PC-9 (cell line): ENCODE measurements at regions not wholly inside any gene's neighbourhood (a gene's known extent, or its start where the extent isn't known, plus 50 kb on each side); places are given as distances from the start of the nearest gene placed in this dataset.

Source experiments
- BruUV-seq: library from RNA; stranded (reverse); fragments of 400-500 nt; replicated peaks from 2 replicates; lab custom pipeline; 2021; lab: Mats Ljungman, UMichigan
- CTCF ChIA-PET: fragments of 300-600 bp; sonication (Branson Sonifier 250); formaldehyde crosslinking; loops from one replicate; lab custom pipeline; 2022; ENCODE audit warnings: antibody characterized with exemption; lab: Charles Lee
- POLR2A ChIA-PET: fragments of 300-600 bp; sonication (Branson Sonifier 250); formaldehyde crosslinking; loops from one replicate; lab custom pipeline; 2022; ENCODE audit warnings: antibody characterized with exemption; ENCODE audit not compliant: unreplicated experiment; lab: Charles Lee
- DNase-seq, 2 experiments: peaks; one replicate each; pipeline versions ENCODE4 v3.0.0 to v3.0.0-alpha.2; 2015 to 2022; ENCODE audit warnings: mixed read lengths in 1 of 2
- H2AFZ ChIP-seq: fragments of 200-600 bp; sonication (generic); 2 replicates; pipeline ENCODE4 v1.8.1; 2017; ENCODE audit warnings: antibody characterized with exemption
- H3F3A ChIP-seq: fragments of 200-600 bp; sonication (generic); 2 replicates; pipeline ENCODE4 v1.8.1; 2017; ENCODE audit warnings: antibody characterized with exemption, mild to moderate bottlenecking, low read depth; ENCODE audit not compliant: insufficient read depth
- H3K27ac ChIP-seq: fragments of 200-600 bp; sonication (generic); 2 replicates; pipeline ENCODE4 v1.6.1; 2016; ENCODE audit warnings: mixed run types
- H3K27me3 ChIP-seq: fragments of 200-600 bp; sonication (generic); 2 replicates; pipeline ENCODE4 v1.6.1; 2016; ENCODE audit warnings: low read depth, mixed run types; ENCODE audit not compliant: insufficient read depth
- H3K36me3 ChIP-seq: fragments of 200-600 bp; sonication (generic); 2 replicates; pipeline ENCODE4 v1.6.1; 2016; ENCODE audit warnings: low read depth, mixed run types
- H3K4me1 ChIP-seq: fragments of 200-600 bp; sonication (generic); replicated peaks from 2 replicates; pipeline ENCODE4 v1.6.1; 2016; ENCODE audit warnings: mixed run types; ENCODE audit not compliant: insufficient read depth
- H3K4me2 ChIP-seq: fragments of 200-600 bp; sonication (generic); 2 replicates; pipeline ENCODE4 v1.6.1; 2017; ENCODE audit warnings: mixed run types
- H3K4me3 ChIP-seq: fragments of 200-600 bp; sonication (generic); 2 replicates; pipeline ENCODE4 v1.6.1; 2016; ENCODE audit warnings: mixed run types
- H3K79me2 ChIP-seq: fragments of 200-600 bp; sonication (generic); 2 replicates; pipeline ENCODE4 v1.6.1; 2017; ENCODE audit warnings: low read depth, mixed run types
- H3K9me2 ChIP-seq: fragments of 200-600 bp; sonication (generic); 2 replicates; pipeline ENCODE4 v1.8.1; 2017; ENCODE audit warnings: mild to moderate bottlenecking; ENCODE audit not compliant: insufficient read depth
- H3K9me3 ChIP-seq: fragments of 200-600 bp; sonication (generic); 2 replicates; pipeline ENCODE4 v1.8.1; 2016; ENCODE audit warnings: low read depth; ENCODE audit not compliant: insufficient read depth
- H4K20me1 ChIP-seq: fragments of 200-600 bp; sonication (generic); 2 replicates; pipeline ENCODE4 v1.8.1; 2017; ENCODE audit not compliant: insufficient read depth
- CTCF ChIP-seq: fragments of 200-600 bp; sonication (generic); conservative IDR thresholded peaks from 2 replicates; pipeline ENCODE4 v1.6.1; 2017; ENCODE audit warnings: mixed run types, antibody characterized with exemption, mild to moderate bottlenecking, moderate library complexity
- EZH2 ChIP-seq: fragments of 200-600 bp; sonication (generic); IDR thresholded peaks from 2 replicates; pipeline ENCODE4 v1.8.0; 2017; ENCODE audit warnings: antibody characterized with exemption, low read depth
- intact Hi-C: fragments of 100-400 bp; cut with micrococcal nuclease; formaldehyde crosslinking; loops from one replicate; pipeline ENCODE4 v1.10.0; 2022; ENCODE audit not compliant: unreplicated experiment

- peaks cover 84% of the 10 kb centered on the region for H3K27me3 ChIP-seq
- CTCF ChIA-PET = no interaction called here
- POLR2A ChIA-PET = interaction anchor here (0.6 kb wide), 1 partner anchor 1076 kb away, joined by 3 read pairs; no protein-coding TSS in a partner anchor
Observed at GRCh38 chr2:105674859-105675541, 69.7 kb upstream of the NCK2 start.

GRCh38 chr2:105674401-105674800 lies 70.3 kb upstream of the NCK2 start:
- no peaks in the 10 kb centered on the region for H3K36me3 ChIP-seq
- H3K9me2 ChIP-seq = no peaks in the 10 kb centered on the region
- no peak overlapping the region for H3K27ac ChIP-seq
- TF ChIP-seq EZH2 (no peak), CTCF (no peak)
- ChIA-PET POLR2A (no interaction called here), CTCF (no interaction called here)
- no peaks in the 10 kb centered on the region for H3F3A ChIP-seq
- BruUV-seq = no TSS peak
- no peaks in the 10 kb centered on the region for H3K9me3 ChIP-seq
- no peaks in the 10 kb centered on the region for H4K20me1 ChIP-seq
- intact Hi-C loops = no loop called here
- no peaks in the 10 kb centered on the region for H3K79me2 ChIP-seq
- no peak for DNase-seq
- no peak overlapping the region for H2AFZ ChIP-seq
- no peak overlapping the region for H3K4me3 ChIP-seq
- peaks cover 82% of the 10 kb centered on the region for H3K27me3 ChIP-seq
- H3K4me1 ChIP-seq = no peaks in the 10 kb centered on the region
- H3K4me2 ChIP-seq = no peak overlapping the region

More at GRCh38 chr2:105674859-105675541, 69.7 kb upstream of the NCK2 start:
- H3K9me2 ChIP-seq = no peaks in the 10 kb centered on the region
- no peaks in the 10 kb centered on the region for H3F3A ChIP-seq
- H3K4me1 ChIP-seq = no peaks in the 10 kb centered on the region
- no peak overlapping the region for H3K27ac ChIP-seq
- no peak for TF ChIP-seq EZH2
- TF ChIP-seq CTCF = no peak
- no peaks in the 10 kb centered on the region for H3K36me3 ChIP-seq
- DNase-seq = no peak
- no peak overlapping the region for H2AFZ ChIP-seq
- H3K4me3 ChIP-seq = no peak overlapping the region
- H3K9me3 ChIP-seq = no peaks in the 10 kb centered on the region
- intact Hi-C loops = no loop called here
- no peaks in the 10 kb centered on the region for H3K79me2 ChIP-seq
- no peaks in the 10 kb centered on the region for H4K20me1 ChIP-seq
- no TSS peak for BruUV-seq
- no peak overlapping the region for H3K4me2 ChIP-seq

- H3K4me3 ChIP-seq = no peak overlapping the region
- intact Hi-C loops = no loop called here
- no peaks in the 10 kb centered on the region for H3F3A ChIP-seq
- H3K9me2 ChIP-seq = no peaks in the 10 kb centered on the region
- POLR2A ChIA-PET = no interaction called here
- H3K36me3 ChIP-seq = no peaks in the 10 kb centered on the region
- H3K27me3 ChIP-seq = peaks cover 62% of the 10 kb centered on the region
- H3K4me1 ChIP-seq = no peaks in the 10 kb centered on the region
- no peaks in the 10 kb centered on the region for H4K20me1 ChIP-seq
- H3K79me2 ChIP-seq = no peaks in the 10 kb centered on the region
- BruUV-seq = no TSS peak
- no peak overlapping the region for H3K27ac ChIP-seq
- TF ChIP-seq EZH2 = no peak
- CTCF ChIA-PET = no interaction called here
- H3K4me2 ChIP-seq = no peak overlapping the region
- no peak for DNase-seq
- no peaks in the 10 kb centered on the region for H3K9me3 ChIP-seq
- no peak overlapping the region for H2AFZ ChIP-seq
Observed at GRCh38 chr2:105671156-105671555, 73.6 kb upstream of the NCK2 start.
